ENCODE measurements at regions not wholly inside any gene's neighbourhood (a gene's known extent, or its start where the extent isn't known, plus 50 kb on each side); places are given as distances from the start of the nearest gene placed in this dataset.
"Not testable (repeated sequence)": the region's sequence is repeated elsewhere in the genome, so short reads cannot be mapped to it uniquely, and the experiment has no call there.

DNA sequence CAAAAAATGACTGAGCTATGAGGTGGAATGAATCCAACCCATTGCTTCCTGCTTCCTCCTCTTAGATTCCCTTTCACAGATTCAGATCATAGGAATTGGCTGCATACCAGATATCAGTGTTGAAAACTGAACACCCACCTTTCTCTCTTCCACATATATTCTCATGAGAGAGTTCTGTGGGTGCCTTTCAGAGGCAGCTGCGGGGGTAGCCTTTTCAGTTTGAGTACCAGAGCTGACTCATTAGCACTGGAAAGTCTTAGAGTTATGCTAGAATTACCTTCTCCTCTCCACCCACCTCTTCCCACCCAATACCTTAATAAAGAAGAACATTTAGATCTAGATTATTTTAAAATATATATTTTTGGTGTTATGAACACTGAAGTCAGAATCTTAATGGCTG lies 495.4 kb upstream of the SEL1L start:
- TF ChIP-seq, protein P1, sequence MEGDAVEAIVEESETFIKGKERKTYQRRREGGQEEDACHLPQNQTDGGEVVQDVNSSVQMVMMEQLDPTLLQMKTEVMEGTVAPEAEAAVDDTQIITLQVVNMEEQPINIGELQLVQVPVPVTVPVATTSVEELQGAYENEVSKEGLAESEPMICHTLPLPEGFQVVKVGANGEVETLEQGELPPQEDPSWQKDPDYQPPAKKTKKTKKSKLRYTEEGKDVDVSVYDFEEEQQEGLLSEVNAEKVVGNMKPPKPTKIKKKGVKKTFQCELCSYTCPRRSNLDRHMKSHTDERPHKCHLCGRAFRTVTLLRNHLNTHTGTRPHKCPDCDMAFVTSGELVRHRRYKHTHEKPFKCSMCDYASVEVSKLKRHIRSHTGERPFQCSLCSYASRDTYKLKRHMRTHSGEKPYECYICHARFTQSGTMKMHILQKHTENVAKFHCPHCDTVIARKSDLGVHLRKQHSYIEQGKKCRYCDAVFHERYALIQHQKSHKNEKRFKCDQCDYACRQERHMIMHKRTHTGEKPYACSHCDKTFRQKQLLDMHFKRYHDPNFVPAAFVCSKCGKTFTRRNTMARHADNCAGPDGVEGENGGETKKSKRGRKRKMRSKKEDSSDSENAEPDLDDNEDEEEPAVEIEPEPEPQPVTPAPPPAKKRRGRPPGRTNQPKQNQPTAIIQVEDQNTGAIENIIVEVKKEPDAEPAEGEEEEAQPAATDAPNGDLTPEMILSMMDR (IDR thresholded peaks at IDR 0.05; ENCODE audit: insufficient read depth, low read depth, low read length, missing control alignments) = no peak
- H3K4me3 ChIP-seq (ENCODE audit: low read length) = no peak overlapping the region
- DNase-seq (ENCODE audit: low read depth) = no peak

DNA sequence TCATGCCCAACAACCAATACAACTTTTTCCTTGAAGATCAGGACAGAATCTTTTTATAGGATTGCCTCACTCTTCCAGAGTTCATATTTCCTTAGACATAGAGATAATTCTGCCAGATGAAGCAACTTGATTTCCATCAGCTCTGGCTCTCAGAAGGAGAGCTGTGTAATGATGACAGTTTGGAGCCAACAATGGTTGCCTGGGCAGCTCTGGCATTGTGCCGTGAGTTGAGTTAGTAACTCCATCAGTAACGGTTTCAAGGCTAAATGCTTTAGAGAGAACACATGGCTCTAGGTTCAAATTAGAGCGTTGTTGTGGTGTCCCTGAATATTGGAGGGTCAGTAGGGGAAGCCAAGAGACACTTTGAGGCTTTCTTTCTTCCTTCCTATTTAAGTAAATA lies 501.7 kb upstream of the SEL1L start:
- TF ChIP-seq, protein P1 (IDR thresholded peaks at IDR 0.05; ENCODE audit: insufficient read depth, low read depth, low read length, missing control alignments) = no peak
- no peak for DNase-seq (ENCODE audit: low read depth)
- H3K4me3 ChIP-seq (ENCODE audit: low read length) = no peak overlapping the region

DNA sequence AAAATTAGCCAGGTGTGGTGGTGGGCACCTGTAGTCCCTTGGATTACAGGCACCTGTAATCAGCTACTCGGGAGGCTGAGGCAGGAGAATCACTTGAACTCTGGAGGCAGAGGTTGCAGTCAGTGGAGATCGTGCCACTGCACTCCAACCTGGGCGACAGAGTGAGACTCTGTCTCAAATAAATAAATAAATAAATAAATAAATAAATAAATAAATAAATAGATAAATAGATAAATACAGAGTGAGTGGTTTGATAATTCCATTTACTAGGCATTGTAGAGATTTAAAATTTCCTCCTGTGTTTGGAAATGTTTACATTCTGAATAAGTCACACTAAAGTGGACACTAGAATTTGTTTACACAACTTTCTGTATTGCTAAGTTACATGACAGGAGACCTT lies 504.4 kb upstream of the SEL1L start:
- DNase-seq (ENCODE audit: low read depth); H3K4me3 ChIP-seq (ENCODE audit: low read length): not testable (repeated sequence)

DNA sequence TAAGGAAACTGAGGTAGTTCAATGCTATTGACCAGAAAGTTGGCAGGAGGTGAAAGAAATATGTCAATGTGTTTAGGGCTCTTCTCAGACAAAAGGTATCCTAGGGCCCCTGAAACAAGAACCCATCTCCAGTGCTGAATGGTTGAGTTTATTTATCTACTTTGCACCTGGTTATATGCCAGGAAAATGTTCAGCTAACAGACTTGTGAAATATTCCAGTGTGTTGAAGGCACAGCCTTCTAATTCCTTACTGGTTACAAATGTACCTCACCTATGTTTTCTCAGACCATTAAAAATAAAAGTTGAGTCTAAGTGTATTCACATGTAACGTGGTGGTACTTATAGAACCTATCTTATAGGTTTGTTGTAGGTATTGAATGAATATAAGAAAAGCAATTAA lies 511.7 kb upstream of the SEL1L start:
- TF ChIP-seq, protein P1 (IDR thresholded peaks at IDR 0.05; ENCODE audit: insufficient read depth, low read depth, low read length, missing control alignments) = no peak
- H3K4me3 ChIP-seq (ENCODE audit: low read length) = no peak overlapping the region
- DNase-seq (ENCODE audit: low read depth) = no peak

DNA sequence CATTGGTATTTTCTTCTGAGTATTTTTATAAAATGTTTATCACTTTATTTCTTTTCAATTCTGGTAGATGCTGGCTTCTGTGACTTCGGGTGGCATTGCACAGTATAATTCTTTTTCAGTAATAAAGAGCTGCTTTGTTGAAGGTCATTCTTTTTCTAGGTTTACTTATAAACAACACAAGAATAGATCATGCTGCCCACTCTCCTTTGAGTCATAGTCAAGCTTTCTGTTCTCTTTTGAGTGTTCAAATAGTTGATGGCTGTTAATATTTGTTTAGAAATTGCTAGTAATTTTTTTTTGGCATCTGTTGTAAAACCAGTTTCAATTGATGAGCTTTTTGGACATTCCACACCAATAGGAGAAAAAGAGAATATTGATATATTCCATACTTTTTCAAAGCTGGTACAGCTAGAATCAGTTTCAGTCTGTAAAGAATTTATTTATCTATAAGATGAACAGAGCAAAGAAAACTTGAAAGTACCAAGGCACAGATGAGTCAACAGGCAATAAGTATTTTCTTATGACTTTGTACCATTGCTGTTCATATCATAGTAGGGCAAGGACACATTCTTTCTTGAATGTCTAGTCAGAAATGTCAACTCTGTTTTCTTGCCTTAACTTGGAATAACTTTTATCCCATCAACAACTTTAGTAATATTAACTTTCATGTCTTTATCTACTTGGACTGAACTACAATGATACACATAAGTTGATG lies 513.0 kb upstream of the SEL1L start:
- DNase-seq (ENCODE audit: low read depth) = no peak
- TF ChIP-seq, protein P1 (IDR thresholded peaks at IDR 0.05; ENCODE audit: insufficient read depth, low read depth, low read length, missing control alignments) = no peak
- H3K4me3 ChIP-seq (ENCODE audit: low read length) = no peak overlapping the region

DNA sequence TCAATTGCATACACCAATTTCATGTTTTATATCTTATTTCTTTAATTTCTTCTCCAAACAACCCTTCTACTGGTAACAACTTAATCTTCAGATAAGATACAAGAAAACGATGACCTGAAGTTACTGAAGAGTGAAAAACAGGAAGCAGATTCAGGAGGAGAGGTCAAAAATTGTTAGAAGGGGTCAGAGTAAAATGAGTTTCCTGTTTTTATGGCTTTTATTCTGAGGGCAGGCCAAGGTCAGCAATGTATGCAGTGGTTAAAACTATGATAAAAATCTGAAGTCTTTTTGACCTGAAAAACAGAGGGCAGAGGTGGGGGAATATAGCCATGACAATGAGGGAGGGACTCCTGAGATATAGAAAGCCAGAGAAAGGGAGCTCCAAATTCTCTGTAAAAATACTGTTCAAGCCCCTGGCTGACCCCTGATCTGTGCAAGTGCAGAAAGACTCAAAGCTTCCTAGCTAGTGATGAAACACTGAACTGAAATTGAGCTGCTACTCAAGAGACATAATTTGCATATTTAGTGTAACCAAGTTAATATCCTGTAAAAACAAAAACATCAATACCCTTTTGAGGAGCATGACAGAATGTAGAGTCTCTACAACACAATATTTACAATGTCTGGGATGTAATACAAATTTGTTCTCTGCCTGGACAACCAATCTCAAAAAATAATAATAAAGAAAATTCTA lies 514.3 kb upstream of the SEL1L start:
- no peak overlapping the region for H3K4me3 ChIP-seq (ENCODE audit: low read length)
- TF ChIP-seq, protein P1 (IDR thresholded peaks at IDR 0.05; ENCODE audit: insufficient read depth, low read depth, low read length, missing control alignments) = no peak
- no peak for DNase-seq (ENCODE audit: low read depth)

DNA sequence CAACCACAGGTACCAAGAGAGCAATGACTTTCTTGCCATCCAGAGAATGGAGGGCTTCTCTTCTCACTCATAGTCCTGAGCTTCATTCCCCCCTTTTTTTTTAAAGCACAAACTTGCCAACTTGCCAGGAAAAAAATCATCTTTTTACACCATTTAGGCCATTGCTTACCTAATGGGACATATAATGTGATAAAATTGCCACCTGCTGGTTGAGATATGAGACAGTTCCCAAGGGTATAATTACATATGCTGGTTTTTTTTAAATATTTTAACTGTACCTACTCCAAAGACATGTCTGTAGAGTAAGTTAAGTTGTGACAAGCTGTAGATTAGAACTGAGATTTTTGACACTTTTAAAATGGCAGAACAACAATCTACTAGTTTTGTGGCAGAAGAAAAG lies 519.1 kb upstream of the SEL1L start:
- no peak for DNase-seq (ENCODE audit: low read depth)
- TF ChIP-seq, protein P1 (IDR thresholded peaks at IDR 0.05; ENCODE audit: insufficient read depth, low read depth, low read length, missing control alignments) = no peak
- no peak overlapping the region for H3K4me3 ChIP-seq (ENCODE audit: low read length)
